HFFc6 (cell line): ENCODE measurements at regions not wholly inside any gene's neighbourhood (a gene's known extent, or its start where the extent isn't known, plus 50 kb on each side); places are given as distances from the start of the nearest gene placed in this dataset.

Source experiments
- DNase-seq: peaks from one replicate; pipeline ENCODE4 v3.0.0-alpha.2; 2018
- H3K27ac Mint-ChIP-seq: 2 replicates; pipeline ENCODE4 v1.8.0; 2020; ENCODE audit warnings: mild to moderate bottlenecking, mixed read lengths
- H3K27me3 Mint-ChIP-seq: 2 replicates; pipeline ENCODE4 v1.8.0; 2021; ENCODE audit warnings: mild to moderate bottlenecking, moderate library complexity, mixed read lengths; ENCODE audit not compliant: insufficient read depth
- H3K36me3 Mint-ChIP-seq: 2 replicates; pipeline ENCODE4 v1.8.0; 2021; ENCODE audit warnings: low read depth, mixed read lengths
- H3K4me1 Mint-ChIP-seq: 2 replicates; pipeline ENCODE4 v1.8.0; 2020; ENCODE audit warnings: low read depth, mixed read lengths
- H3K4me3 Mint-ChIP-seq: 2 replicates; pipeline ENCODE4 v1.8.0; 2020; ENCODE audit warnings: mild to moderate bottlenecking, moderate library complexity, mixed read lengths
- H3K9me3 Mint-ChIP-seq: 2 replicates; pipeline ENCODE4 v1.8.0; 2020; ENCODE audit warnings: mild to moderate bottlenecking, mixed read lengths
- CTCF ChIP-seq: fragments of 200-600 bp; sonication (generic); IDR thresholded peaks from 2 replicates; pipeline ENCODE4 v1.5.0; 2021; ENCODE audit warnings: antibody characterized with exemption, mild to moderate bottlenecking

GRCh38 chr15:87713475-87713879 lies 543.1 kb downstream of the NTRK3 start:
- TF ChIP-seq CTCF = no peak
- Mint-ChIP-seq H3K4me1 (no peaks in the 10 kb centered on the region), H3K27ac (no peak overlapping the region), H3K9me3 (no peaks in the 10 kb centered on the region), H3K4me3 (no peak overlapping the region), H3K36me3 (no peaks in the 10 kb centered on the region), H3K27me3 (peaks cover 14% of the 10 kb centered on the region)
- no peak for DNase-seq

- no peak for TF ChIP-seq CTCF
- H3K36me3 Mint-ChIP-seq = no peaks in the 10 kb centered on the region
- DNase-seq = no peak
- H3K9me3 Mint-ChIP-seq = no peaks in the 10 kb centered on the region
- no peak overlapping the region for H3K4me3 Mint-ChIP-seq
- no peak overlapping the region for H3K27ac Mint-ChIP-seq
- peaks cover 14% of the 10 kb centered on the region for H3K27me3 Mint-ChIP-seq
- H3K4me1 Mint-ChIP-seq = no peaks in the 10 kb centered on the region
These were observed 544.3 kb downstream of the NTRK3 start for GRCh38 chr15:87712211-87712610.

- H3K27me3 Mint-ChIP-seq = peaks cover 13% of the 10 kb centered on the region
- no peaks in the 10 kb centered on the region for H3K36me3 Mint-ChIP-seq
- no peaks in the 10 kb centered on the region for H3K9me3 Mint-ChIP-seq
- TF ChIP-seq CTCF = no peak
- H3K4me3 Mint-ChIP-seq = no peak overlapping the region
- H3K27ac Mint-ChIP-seq = no peak overlapping the region
- H3K4me1 Mint-ChIP-seq = no peaks in the 10 kb centered on the region
- no peak for DNase-seq
These were observed 545.5 kb downstream of the NTRK3 start for GRCh38 chr15:87711026-87711425.

- Mint-ChIP-seq H3K4me3 (no peak overlapping the region), H3K9me3 (no peaks in the 10 kb centered on the region), H3K36me3 (no peaks in the 10 kb centered on the region), H3K27me3 (peaks cover 8% of the 10 kb centered on the region), H3K27ac (no peak overlapping the region), H3K4me1 (no peaks in the 10 kb centered on the region)
- no peak for DNase-seq
- TF ChIP-seq CTCF = no peak
These were observed 546.1 kb downstream of the NTRK3 start for GRCh38 chr15:87710406-87710805.

GRCh38 chr15:87707566-87708130 lies 548.9 kb downstream of the NTRK3 start:
- Mint-ChIP-seq H3K27ac (no peak overlapping the region), H3K4me3 (no peak overlapping the region), H3K9me3 (no peaks in the 10 kb centered on the region), H3K4me1 (no peaks in the 10 kb centered on the region), H3K27me3 (peaks cover 14% of the 10 kb centered on the region), H3K36me3 (no peaks in the 10 kb centered on the region)
- no peak for TF ChIP-seq CTCF
- no peak for DNase-seq

- H3K9me3 Mint-ChIP-seq = no peaks in the 10 kb centered on the region
- H3K4me1 Mint-ChIP-seq = no peaks in the 10 kb centered on the region
- no peak overlapping the region for H3K27ac Mint-ChIP-seq
- peaks cover 14% of the 10 kb centered on the region for H3K27me3 Mint-ChIP-seq
- DNase-seq = no peak
- no peak for TF ChIP-seq CTCF
- H3K36me3 Mint-ChIP-seq = no peaks in the 10 kb centered on the region
- H3K4me3 Mint-ChIP-seq = no peak overlapping the region
These were observed 549.5 kb downstream of the NTRK3 start for GRCh38 chr15:87707071-87707470.
